ENCODE measurements at regions not wholly inside any gene's neighbourhood (a gene's known extent, or its start where the extent isn't known, plus 50 kb on each side); places are given as distances from the start of the nearest gene placed in this dataset.
"Not testable (repeated sequence)": the region's sequence is repeated elsewhere in the genome, so short reads cannot be mapped to it uniquely, and the experiment has no call there.

DNA sequence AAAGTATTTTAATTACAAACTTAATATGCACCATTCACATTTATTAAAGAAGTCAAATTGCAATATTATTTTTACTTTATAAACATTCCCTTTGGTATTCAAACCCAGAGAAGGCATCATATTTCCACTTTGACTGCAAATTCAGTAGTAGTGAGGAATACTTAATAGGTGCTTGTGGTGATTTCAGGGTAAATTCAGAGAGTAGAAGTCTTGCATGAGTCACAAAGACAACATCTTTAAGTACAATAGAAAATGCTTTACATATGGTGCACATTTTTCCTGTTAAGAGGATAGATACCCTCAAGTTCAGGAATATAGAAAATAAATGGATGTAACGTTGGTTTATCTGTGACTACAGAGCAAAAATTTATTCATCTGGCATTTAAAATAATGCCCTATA is 390.2 kb downstream of the TENT5A start:
- Histone ChIP-seq H3K27ac (no peak overlapping the region), H3K4me2 (no peak overlapping the region), H4K20me1 (no peaks in the 10 kb centered on the region), H3K9ac (no peak overlapping the region), H3K4me3 (no peak overlapping the region), H3K4me1 (no peaks in the 10 kb centered on the region), H3K36me3 (no peaks in the 10 kb centered on the region), H3K9me3 (replicated peaks in 1 of 11) (no peaks in the 10 kb centered on the region), H3K27me3 (no peaks in the 10 kb centered on the region)
- no peak for TF ChIP-seq Cebpa-rat (IDR thresholded peaks at IDR 0.05)

DNA sequence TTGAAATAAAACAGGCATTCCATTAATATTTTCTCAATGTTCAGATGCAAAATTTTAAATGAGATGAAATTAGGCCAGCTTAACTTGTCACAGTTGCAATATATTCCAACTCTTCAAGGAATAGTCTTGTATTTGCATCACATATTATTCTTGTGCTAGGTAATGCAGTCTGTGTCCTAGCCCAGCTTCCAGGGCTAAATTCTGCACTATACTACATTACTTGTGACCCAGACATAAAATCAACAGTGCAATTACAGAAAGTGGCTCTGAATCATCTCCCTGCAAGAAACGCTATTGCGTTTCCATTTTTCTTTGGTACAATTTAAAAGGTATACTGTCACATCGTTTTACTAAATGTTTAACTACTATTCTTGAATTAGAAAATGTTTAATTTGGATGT is 399.2 kb downstream of the TENT5A start:
- H3K4me3 ChIP-seq = no peak overlapping the region
- TF ChIP-seq Cebpa-rat (IDR thresholded peaks at IDR 0.05) = no peak
- H3K4me1 ChIP-seq = no peaks in the 10 kb centered on the region
- no peak overlapping the region for H3K4me2 ChIP-seq
- no peaks in the 10 kb centered on the region for H4K20me1 ChIP-seq
- no peak overlapping the region for H3K9ac ChIP-seq
- no peaks in the 10 kb centered on the region for H3K9me3 ChIP-seq (replicated peaks in 1 of 11)
- H3K27me3 ChIP-seq = no peaks in the 10 kb centered on the region
- no peaks in the 10 kb centered on the region for H3K36me3 ChIP-seq
- H3K27ac ChIP-seq = no peak overlapping the region

DNA sequence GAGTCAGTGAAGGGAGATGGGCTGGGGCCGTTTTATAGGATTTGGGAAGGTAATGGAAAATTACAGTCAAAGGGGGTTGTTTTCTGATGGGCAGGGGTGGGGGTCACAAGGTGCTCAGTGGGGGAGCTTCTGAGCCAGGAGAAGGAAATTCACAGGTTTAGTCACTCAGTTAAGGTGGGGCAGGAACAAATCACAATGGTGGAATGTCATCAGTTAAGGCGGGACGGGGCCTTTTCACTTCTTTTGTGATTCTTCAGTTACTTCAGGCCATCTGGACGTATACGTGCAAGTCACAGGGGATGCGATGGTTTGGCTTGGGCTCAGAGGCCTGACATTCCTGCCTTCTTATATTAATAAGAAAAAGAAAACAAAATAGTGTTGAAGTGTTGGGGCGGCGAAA is 408.5 kb downstream of the TENT5A start:
- not testable (repeated sequence) for H4K20me1 ChIP-seq; H3K36me3 ChIP-seq; H3K9me3 ChIP-seq (replicated peaks in 1 of 11); H3K9ac ChIP-seq; H3K27me3 ChIP-seq; H3K27ac ChIP-seq; H3K4me2 ChIP-seq; H3K4me3 ChIP-seq; H3K4me1 ChIP-seq

DNA sequence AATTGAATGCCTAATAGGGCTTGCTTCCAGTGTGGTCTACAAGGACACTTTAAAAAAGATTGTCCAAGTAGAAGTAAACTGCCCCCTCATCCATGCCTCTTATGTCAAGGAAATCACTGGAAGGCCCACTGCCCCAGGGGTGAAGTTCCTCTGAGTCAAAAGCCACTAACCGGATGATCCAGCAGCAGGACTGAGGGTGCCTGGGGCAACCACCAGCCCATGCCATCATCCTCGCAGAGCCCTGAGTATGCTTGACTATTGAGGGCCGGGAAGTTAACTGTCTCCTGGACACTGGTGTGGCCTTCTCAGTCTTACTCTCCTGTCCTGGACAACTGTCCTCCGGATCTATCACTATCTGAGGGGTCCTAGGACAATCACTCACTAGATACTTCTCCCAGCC is 411.5 kb downstream of the TENT5A start:
- no peaks in the 10 kb centered on the region for H4K20me1 ChIP-seq
- no peak overlapping the region for H3K4me3 ChIP-seq
- H3K27ac ChIP-seq = no peak overlapping the region
- TF ChIP-seq Cebpa-rat (IDR thresholded peaks at IDR 0.05) = no peak
- no peak overlapping the region for H3K9ac ChIP-seq
- no peaks in the 10 kb centered on the region for H3K9me3 ChIP-seq (replicated peaks in 1 of 11)
- no peaks in the 10 kb centered on the region for H3K27me3 ChIP-seq
- no peak overlapping the region for H3K4me2 ChIP-seq
- no peaks in the 10 kb centered on the region for H3K36me3 ChIP-seq
- H3K4me1 ChIP-seq = no peaks in the 10 kb centered on the region

GRCh38 chr6:81331526-81331925 is 421.0 kb downstream of the TENT5A start:
- H3K27ac ChIP-seq = no peak overlapping the region
- TF ChIP-seq Cebpa-rat (IDR thresholded peaks at IDR 0.05) = no peak
- no peak overlapping the region for H3K4me3 ChIP-seq
- no peak overlapping the region for H3K9ac ChIP-seq
- no peaks in the 10 kb centered on the region for H4K20me1 ChIP-seq
- no peaks in the 10 kb centered on the region for H3K4me1 ChIP-seq
- H3K36me3 ChIP-seq = no peaks in the 10 kb centered on the region
- H3K9me3 ChIP-seq (replicated peaks in 1 of 11) = no peaks in the 10 kb centered on the region
- H3K4me2 ChIP-seq = no peak overlapping the region
- no peaks in the 10 kb centered on the region for H3K27me3 ChIP-seq

DNA sequence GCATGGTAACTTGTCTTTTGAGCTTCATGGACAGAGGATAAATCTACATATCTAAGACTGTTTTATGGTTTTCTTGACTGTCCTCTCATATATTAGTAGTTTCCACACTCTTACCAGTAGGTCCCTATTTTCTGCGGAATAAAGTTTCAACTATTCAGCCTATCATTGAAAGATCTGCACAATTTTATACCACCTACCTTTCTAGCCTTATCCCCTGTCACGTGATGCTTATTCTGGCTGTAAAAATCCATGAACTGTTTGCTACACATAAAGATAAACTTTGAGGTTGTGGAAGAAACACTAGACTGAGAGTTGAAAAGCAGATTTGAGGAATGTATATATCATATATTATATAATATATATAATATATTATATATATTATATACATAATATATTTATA is 423.8 kb downstream of the TENT5A start:
- H3K36me3 ChIP-seq = no peaks in the 10 kb centered on the region
- no peak overlapping the region for H3K9ac ChIP-seq
- no peaks in the 10 kb centered on the region for H3K27me3 ChIP-seq
- no peak for TF ChIP-seq Cebpa-rat (IDR thresholded peaks at IDR 0.05)
- no peak overlapping the region for H3K4me3 ChIP-seq
- no peaks in the 10 kb centered on the region for H3K4me1 ChIP-seq
- no peaks in the 10 kb centered on the region for H3K9me3 ChIP-seq (replicated peaks in 1 of 11)
- H3K4me2 ChIP-seq = no peak overlapping the region
- H3K27ac ChIP-seq = no peak overlapping the region
- H4K20me1 ChIP-seq = no peaks in the 10 kb centered on the region

DNA sequence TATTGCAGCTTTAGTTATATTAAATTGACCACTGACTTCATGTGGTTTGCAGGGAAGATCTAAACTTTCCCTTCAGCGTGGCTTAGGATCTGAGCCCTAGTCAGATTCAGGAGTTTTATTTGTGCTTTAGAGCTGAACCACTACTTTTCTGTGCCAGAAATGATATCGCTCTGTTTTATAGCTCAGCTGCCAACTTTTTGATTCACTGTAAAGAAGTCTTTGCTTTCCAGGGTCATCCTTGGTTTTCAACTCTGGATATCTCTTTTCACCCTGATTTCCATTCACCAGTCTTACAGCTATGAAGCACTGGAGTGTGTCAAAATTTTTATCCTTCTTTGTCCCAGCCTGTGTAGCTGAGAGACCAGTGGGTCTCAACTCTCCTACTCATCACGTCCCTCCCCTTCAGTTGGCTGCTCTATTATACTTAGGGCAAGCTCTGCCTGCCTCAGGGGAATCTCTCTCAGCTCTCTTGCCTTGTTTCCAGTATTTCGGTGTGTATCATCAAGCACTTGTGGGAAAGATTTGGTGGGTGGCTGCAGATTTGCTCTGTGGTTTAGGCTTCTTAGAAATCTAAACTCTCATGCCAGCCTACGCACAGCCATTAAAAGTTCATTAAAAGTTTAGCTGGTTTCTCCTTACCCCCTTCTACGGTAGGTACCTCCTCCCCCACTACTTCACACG is 425.5 kb downstream of the TENT5A start:
- no peak overlapping the region for H3K4me2 ChIP-seq
- no peak for TF ChIP-seq Cebpa-rat (IDR thresholded peaks at IDR 0.05)
- H3K4me1 ChIP-seq = no peaks in the 10 kb centered on the region
- no peaks in the 10 kb centered on the region for H3K9me3 ChIP-seq (replicated peaks in 1 of 11)
- no peak overlapping the region for H3K4me3 ChIP-seq
- H3K36me3 ChIP-seq = no peaks in the 10 kb centered on the region
- H3K27ac ChIP-seq = no peak overlapping the region
- H4K20me1 ChIP-seq = no peaks in the 10 kb centered on the region
- H3K9ac ChIP-seq = no peak overlapping the region
- no peaks in the 10 kb centered on the region for H3K27me3 ChIP-seq

GRCh38 chr6:81309811-81310210 is 442.7 kb downstream of the TENT5A start:
- Histone ChIP-seq H3K27ac (no peak overlapping the region), H4K20me1 (no peaks in the 10 kb centered on the region), H3K4me1 (no peaks in the 10 kb centered on the region), H3K4me2 (no peak overlapping the region), H3K9me3 (replicated peaks in 1 of 11) (no peaks in the 10 kb centered on the region), H3K4me3 (no peak overlapping the region), H3K9ac (no peak overlapping the region), H3K36me3 (no peaks in the 10 kb centered on the region), H3K27me3 (no peaks in the 10 kb centered on the region)
- no peak for TF ChIP-seq Cebpa-rat (IDR thresholded peaks at IDR 0.05)

GRCh38 chr6:81308577-81309279 is 443.8 kb downstream of the TENT5A start:
- Histone ChIP-seq H4K20me1 (no peaks in the 10 kb centered on the region), H3K9ac (no peak overlapping the region), H3K27me3 (no peaks in the 10 kb centered on the region), H3K27ac (no peak overlapping the region), H3K4me1 (no peaks in the 10 kb centered on the region), H3K36me3 (no peaks in the 10 kb centered on the region), H3K4me3 (no peak overlapping the region), H3K9me3 (replicated peaks in 1 of 11) (no peaks in the 10 kb centered on the region), H3K4me2 (no peak overlapping the region)
- no peak for TF ChIP-seq Cebpa-rat (IDR thresholded peaks at IDR 0.05)

DNA sequence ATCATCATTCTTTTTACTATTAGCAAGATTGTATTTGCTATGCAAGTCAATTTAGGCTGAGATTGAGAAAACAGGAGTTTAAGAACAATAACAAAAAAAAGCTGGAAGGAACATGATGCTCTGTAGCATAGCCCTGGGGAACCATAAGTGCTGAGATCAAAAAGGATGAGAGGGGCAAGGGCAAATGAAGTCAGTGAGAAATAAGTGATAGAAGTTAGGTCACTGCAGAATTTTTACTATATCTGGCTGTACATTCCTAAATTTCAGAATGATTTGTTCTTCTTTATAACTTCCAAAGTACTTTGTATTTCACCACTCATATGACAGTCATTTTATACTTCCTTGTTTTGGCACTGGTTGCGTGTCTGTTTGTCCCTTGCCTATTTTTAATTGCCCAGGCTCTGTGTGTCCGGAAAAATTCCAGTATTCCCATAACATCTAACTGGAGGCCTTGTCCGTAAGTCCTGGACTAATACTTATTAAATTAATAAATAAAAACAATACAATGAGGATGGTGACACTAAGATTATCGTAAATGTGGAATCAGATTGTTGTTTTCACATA is 444.7 kb downstream of the TENT5A start:
- Histone ChIP-seq H3K36me3 (no peaks in the 10 kb centered on the region), H3K4me2 (no peak overlapping the region), H3K4me3 (no peak overlapping the region), H3K9me3 (replicated peaks in 1 of 11) (no peaks in the 10 kb centered on the region), H4K20me1 (no peaks in the 10 kb centered on the region), H3K4me1 (no peaks in the 10 kb centered on the region), H3K27ac (no peak overlapping the region), H3K27me3 (no peaks in the 10 kb centered on the region), H3K9ac (no peak overlapping the region)
- TF ChIP-seq Cebpa-rat (IDR thresholded peaks at IDR 0.05) = no peak
